Skeletal muscle cell (primary cell): ENCODE measurements at regions not wholly inside any gene's neighbourhood (a gene's known extent, or its start where the extent isn't known, plus 50 kb on each side); places are given as distances from the start of the nearest gene placed in this dataset.
"Not testable (repeated sequence)": the region's sequence is repeated elsewhere in the genome, so short reads cannot be mapped to it uniquely, and the experiment has no call there.

Source experiments
- DNase-seq: peaks from one replicate; pipeline ENCODE4 v3.0.0-alpha.2; 2010; ENCODE audit warnings: low read depth
- H3K4me3 ChIP-seq: 2 replicates; pipeline ENCODE4 v1.5.1; 2011; ENCODE audit warnings: low read depth, mild to moderate bottlenecking, control low read depth, low read length, moderate library complexity

- peak; percentile 78 for DNase-seq
- no peak overlapping the region for H3K4me3 ChIP-seq
Observed at GRCh38 chr6:14286144-14286543, 168.6 kb downstream of the CD83 start.

GRCh38 chr6:14286634-14287428, 169.3 kb downstream of the CD83 start:
- no peak overlapping the region for H3K4me3 ChIP-seq

DNA sequence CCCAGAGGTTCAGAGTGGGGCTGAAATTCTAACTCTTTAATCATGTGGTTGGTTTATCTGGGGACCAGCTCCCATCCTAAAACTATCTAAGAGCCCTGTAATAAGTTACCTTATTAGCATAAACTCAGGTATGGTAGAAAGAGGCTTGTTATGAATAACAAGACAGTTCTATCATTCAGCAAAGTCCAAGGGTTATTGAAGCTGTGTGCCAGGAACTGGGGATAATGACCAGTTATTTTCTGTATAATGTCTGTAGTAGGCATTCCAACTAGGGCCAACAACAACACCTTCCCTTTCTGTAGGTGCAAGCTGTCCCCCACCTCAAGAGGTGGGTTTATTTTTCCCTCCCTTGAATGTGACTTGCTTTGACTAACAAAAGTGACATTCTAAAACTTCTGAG, 170.1 kb downstream of the CD83 start:
- no peak for DNase-seq
- H3K4me3 ChIP-seq: no peak overlapping the region

More at GRCh38 chr6:14286634-14287428, 169.3 kb downstream of the CD83 start:
- DNase-seq: no peak

- no peak for DNase-seq
- no peak overlapping the region for H3K4me3 ChIP-seq
Observed at GRCh38 chr6:14288910-14289309, 171.3 kb downstream of the CD83 start.

DNA sequence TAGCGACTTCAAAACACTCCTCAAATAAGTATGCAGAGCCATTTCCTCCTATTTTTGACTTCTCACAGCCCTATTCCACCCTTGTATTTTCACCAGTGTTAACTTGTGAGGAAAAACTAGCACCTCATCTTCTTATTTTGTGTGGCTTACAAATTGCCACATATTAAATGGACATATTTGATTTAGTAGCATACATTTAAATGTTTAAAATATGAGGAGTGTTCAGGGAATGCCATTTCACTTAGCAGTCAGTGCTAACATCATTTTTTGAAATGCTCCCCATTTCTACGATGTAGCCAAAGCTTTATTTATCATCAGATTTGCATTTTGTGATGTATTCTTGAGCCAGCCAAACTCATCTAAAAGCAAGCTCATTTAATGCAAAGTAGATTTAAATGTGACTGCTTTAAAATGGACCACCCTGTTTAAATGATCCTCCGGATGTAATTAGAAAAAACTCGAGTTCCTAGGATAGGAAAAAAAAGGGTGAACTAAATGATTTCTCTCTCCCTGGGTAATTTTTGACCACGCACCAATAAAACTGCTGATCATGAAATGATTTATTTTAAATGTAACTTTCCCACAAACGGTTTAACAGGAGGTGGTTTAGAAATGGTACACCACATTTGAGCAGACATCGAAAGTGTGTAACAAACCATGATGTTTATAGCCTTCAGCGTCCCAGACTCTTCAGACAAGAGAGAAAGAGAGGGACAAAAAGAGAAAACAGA, 172.6 kb downstream of the CD83 start:
- no peak for DNase-seq
- H3K4me3 ChIP-seq: no peak overlapping the region

DNA sequence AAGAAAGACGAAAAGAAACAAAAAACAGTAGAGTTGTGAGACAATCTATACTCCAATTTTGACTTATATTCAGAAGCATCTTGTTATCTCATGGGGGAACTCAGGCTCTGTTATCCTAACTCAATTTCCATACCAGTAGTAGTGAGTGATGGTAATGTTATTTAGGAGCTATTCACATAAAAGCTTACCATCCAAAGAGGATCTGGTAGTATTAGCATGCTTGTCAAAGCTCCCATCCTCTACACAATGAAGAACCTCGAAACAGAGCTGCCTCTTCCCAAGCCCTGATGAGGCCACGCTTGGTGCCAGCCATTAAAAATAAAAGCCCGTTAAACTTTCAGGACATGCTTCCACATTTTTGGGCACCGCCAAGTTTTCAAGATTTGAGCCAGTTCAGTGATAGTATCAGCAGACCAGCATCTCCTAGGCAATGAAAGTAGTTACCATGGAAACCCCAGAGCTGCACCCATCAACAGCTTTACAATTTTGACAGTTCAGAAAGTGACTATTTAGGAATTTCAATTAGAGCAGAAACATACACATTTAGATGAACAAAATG, 173.3 kb downstream of the CD83 start:
- no peak for DNase-seq
- no peak overlapping the region for H3K4me3 ChIP-seq

DNA sequence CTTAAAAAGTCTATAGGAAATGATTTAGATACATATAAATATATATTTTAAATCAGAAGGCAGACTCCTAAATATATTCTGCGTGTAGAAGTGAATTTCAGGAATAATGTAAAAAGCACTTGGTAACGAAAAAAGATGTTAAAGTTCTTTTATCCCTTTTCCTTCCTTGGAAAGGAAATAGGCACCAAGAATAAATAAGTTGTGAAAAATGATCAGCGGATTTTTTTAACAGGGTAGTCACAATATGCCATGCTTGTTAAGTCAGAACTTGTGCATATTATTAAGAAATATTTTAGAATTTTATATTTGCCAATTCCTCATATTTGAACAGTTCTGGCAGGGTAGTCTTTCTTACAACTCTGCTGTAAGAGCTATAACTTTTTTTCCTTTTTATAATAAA, 173.8 kb downstream of the CD83 start:
- no peak overlapping the region for H3K4me3 ChIP-seq
- no peak for DNase-seq

DNA sequence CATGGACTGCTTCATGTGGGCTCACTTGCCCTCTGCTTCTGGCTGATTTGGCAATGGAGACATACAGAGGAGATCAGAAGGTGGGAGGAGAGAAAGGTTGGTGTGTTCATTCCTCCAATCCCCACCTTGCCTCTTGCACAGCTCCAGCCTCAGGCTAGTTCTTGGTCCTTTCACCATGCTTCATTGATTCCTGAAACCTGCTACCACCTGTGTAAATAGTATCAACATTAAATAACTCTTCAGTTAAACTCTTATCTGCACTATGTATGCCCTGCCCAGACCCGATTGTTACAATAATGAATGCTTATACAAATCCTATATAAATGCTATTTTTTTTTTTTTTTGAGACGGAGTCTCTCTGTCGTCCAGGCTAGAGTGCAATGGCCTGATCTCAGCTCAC, 174.5 kb downstream of the CD83 start:
- DNase-seq: no peak
- no peak overlapping the region for H3K4me3 ChIP-seq

GRCh38 chr6:14294270-14294951, 176.8 kb downstream of the CD83 start:
- no peak for DNase-seq

GRCh38 chr6:14296698-14297097, 179.1 kb downstream of the CD83 start:
- DNase-seq, H3K4me3 ChIP-seq: not testable (repeated sequence)

More at GRCh38 chr6:14294270-14294951, 176.8 kb downstream of the CD83 start:
- no peak overlapping the region for H3K4me3 ChIP-seq

GRCh38 chr6:14297118-14297517, 179.5 kb downstream of the CD83 start:
- DNase-seq, H3K4me3 ChIP-seq: not testable (repeated sequence)

DNA sequence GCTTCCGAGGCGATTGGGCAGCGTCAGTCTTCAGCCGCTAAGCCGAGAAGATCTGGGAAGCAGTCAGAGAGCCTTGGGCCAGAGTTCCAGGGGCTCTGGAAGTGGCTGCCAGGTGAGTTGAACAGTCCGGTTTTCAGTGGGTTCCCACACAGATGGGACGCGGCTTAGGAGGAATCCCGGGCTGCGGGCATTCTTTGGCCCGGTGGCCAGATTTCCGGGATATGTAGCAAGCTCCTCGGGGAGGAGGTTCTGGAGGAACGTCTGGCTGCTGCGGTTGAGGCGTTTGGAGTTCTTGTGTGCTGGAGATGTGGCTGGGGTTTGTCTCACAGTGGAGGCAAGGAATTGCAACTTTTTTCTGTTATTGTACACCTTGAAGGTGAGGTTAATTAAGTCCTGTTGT, 182.6 kb downstream of the CD83 start:
- H3K4me3 ChIP-seq: not testable (repeated sequence)

GRCh38 chr6:14300721-14301120, 183.1 kb downstream of the CD83 start:
- H3K4me3 ChIP-seq, DNase-seq: not testable (repeated sequence)

More for the DNA sequence above, 182.6 kb downstream of the CD83 start:
- DNase-seq: not testable (repeated sequence)

DNA sequence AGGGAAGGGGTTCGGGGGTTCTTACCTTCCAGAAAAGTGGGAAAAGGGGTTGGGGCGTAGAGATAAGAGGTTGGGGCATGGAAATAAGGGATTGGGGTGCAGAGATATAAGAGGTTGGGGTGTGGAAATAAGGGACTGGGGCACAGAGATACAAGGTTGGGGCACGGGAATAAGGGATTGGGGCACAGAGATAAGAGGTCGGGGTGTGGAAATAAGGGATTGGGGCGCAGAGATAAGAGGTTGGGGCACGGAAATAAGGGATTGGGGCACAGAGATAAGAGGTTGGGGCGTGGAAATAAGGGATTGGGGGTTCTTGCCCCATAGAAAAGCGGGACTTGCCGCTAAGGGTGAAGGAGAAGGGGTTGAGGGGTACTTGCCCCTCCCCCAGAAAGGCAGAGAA, 183.9 kb downstream of the CD83 start:
- DNase-seq, H3K4me3 ChIP-seq: not testable (repeated sequence)

- DNase-seq: no peak
- no peak overlapping the region for H3K4me3 ChIP-seq
Observed at GRCh38 chr6:14305131-14305530, 187.6 kb downstream of the CD83 start.

GRCh38 chr6:14305624-14306023, 188.1 kb downstream of the CD83 start:
- DNase-seq: no peak
- no peak overlapping the region for H3K4me3 ChIP-seq

- DNase-seq: no peak
- H3K4me3 ChIP-seq: no peak overlapping the region
Observed at GRCh38 chr6:14306151-14306906, 188.8 kb downstream of the CD83 start.

DNA sequence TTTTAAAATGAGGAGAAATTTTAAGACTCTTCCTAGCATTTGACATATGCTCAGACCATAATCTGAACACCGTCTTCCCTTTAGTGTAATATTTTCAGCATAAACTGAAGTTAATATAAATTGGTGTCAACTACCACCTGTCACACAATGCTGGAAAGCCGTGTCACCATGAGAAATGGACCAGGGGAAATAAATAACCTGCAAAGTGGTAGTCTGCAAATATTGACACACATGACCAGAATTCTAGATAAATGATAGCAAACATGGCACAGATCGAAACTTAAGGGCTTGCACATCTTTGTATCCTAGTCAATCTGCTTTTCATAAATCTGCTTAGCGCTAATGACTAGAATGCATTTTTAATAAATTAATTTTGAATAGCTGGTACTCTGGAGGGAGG, 191.9 kb downstream of the CD83 start:
- no peak overlapping the region for H3K4me3 ChIP-seq
- DNase-seq: no peak

GRCh38 chr6:14309951-14310445, 192.4 kb downstream of the CD83 start:
- no peak overlapping the region for H3K4me3 ChIP-seq
- no peak for DNase-seq
